ENCODE measurements at regions not wholly inside any gene's neighbourhood (a gene's known extent, or its start where the extent isn't known, plus 50 kb on each side); places are given as distances from the start of the nearest gene placed in this dataset.

GRCh38 chr21:35940074-35940927, 120.0 kb downstream of the SETD4 start:
- no peak for DNase-seq (ENCODE audit: low spot score in 2 of 2)
- Histone ChIP-seq H3K4me3 (no peak overlapping the region), H3K27ac (no peak overlapping the region), H3K9me3 (no peaks in the 10 kb centered on the region), H3K4me1 (peaks cover 3% of the 10 kb centered on the region), H3K36me3 (no peaks in the 10 kb centered on the region), H3K27me3 (no peaks in the 10 kb centered on the region)
- WGBS: 26% methylated on average over 11 of the region's 11 CpGs
- TF ChIP-seq CTCF (IDR thresholded peaks at IDR 0.05): peak; percentile 9 to 43
- no peak for TF ChIP-seq POLR2AphosphoS5 (IDR thresholded peaks at IDR 0.05)
- no peak for TF ChIP-seq EP300 (IDR thresholded peaks at IDR 0.05)
- no peak for TF ChIP-seq POLR2A (IDR thresholded peaks at IDR 0.05)

GRCh38 chr21:35938446-35938845, 121.9 kb downstream of the SETD4 start:
- Histone ChIP-seq H3K27ac (no peak overlapping the region), H3K27me3 (no peaks in the 10 kb centered on the region), H3K4me1 (peaks cover 3% of the 10 kb centered on the region), H3K9me3 (no peaks in the 10 kb centered on the region), H3K36me3 (no peaks in the 10 kb centered on the region), H3K4me3 (no peak overlapping the region)
- no peak for DNase-seq (ENCODE audit: low spot score in 2 of 2)
- TF ChIP-seq CTCF (IDR thresholded peaks at IDR 0.05) (no peak), POLR2AphosphoS5 (IDR thresholded peaks at IDR 0.05) (no peak), EP300 (IDR thresholded peaks at IDR 0.05) (no peak), POLR2A (IDR thresholded peaks at IDR 0.05) (no peak)
- WGBS: 88% methylated on average over 2 of the region's 2 CpGs

- DNase-seq (ENCODE audit: low spot score in 2 of 2): peak in 1 of 2 donors; percentile 87
- TF ChIP-seq POLR2A (IDR thresholded peaks at IDR 0.05): no peak
- no peak for TF ChIP-seq EP300 (IDR thresholded peaks at IDR 0.05)
- no peak for TF ChIP-seq POLR2AphosphoS5 (IDR thresholded peaks at IDR 0.05)
- TF ChIP-seq CTCF (IDR thresholded peaks at IDR 0.05): no peak
- H3K36me3 ChIP-seq: no peaks in the 10 kb centered on the region
- no peaks in the 10 kb centered on the region for H3K9me3 ChIP-seq
- peaks cover 7% of the 10 kb centered on the region for H3K4me1 ChIP-seq
- peak overlapping the region; percentile 30 for H3K27ac ChIP-seq
- H3K4me3 ChIP-seq: no peak overlapping the region
- H3K27me3 ChIP-seq: no peaks in the 10 kb centered on the region
- WGBS: 14% methylated on average over 3 of the region's 3 CpGs
These were observed 126.9 kb downstream of the SETD4 start for GRCh38 chr21:35933466-35933865.

GRCh38 chr21:35932232-35932911, 128.0 kb downstream of the SETD4 start:
- Histone ChIP-seq H3K9me3 (no peaks in the 10 kb centered on the region), H3K27ac (peak overlapping the region; percentile 67), H3K27me3 (no peaks in the 10 kb centered on the region), H3K4me3 (no peak overlapping the region), H3K36me3 (no peaks in the 10 kb centered on the region), H3K4me1 (peaks cover 7% of the 10 kb centered on the region)
- DNase-seq (ENCODE audit: low spot score in 2 of 2): no peak
- TF ChIP-seq CTCF (IDR thresholded peaks at IDR 0.05): no peak
- TF ChIP-seq EP300 (IDR thresholded peaks at IDR 0.05): no peak
- peak in 2 of 3 donors; percentile 15 to 57 for TF ChIP-seq POLR2AphosphoS5 (IDR thresholded peaks at IDR 0.05)
- no peak for TF ChIP-seq POLR2A (IDR thresholded peaks at IDR 0.05)
- 27% methylated on average over 11 of the region's 11 CpGs for WGBS

- no peaks in the 10 kb centered on the region for H3K27me3 ChIP-seq
- DNase-seq (ENCODE audit: low spot score in 2 of 2): no peak
These were observed 130.4 kb downstream of the SETD4 start for GRCh38 chr21:35929901-35930300.

More at GRCh38 chr21:35929901-35930300, 130.4 kb downstream of the SETD4 start:
- H3K4me1 ChIP-seq: peaks cover 15% of the 10 kb centered on the region
- H3K9me3 ChIP-seq: no peaks in the 10 kb centered on the region
- no peak for TF ChIP-seq CTCF (IDR thresholded peaks at IDR 0.05)
- TF ChIP-seq POLR2AphosphoS5 (IDR thresholded peaks at IDR 0.05): no peak
- no peak for TF ChIP-seq EP300 (IDR thresholded peaks at IDR 0.05)
- no peak for TF ChIP-seq POLR2A (IDR thresholded peaks at IDR 0.05)
- H3K36me3 ChIP-seq: no peaks in the 10 kb centered on the region
- 63% methylated on average over 6 of the region's 6 CpGs for WGBS
- no peak overlapping the region for H3K27ac ChIP-seq
- H3K4me3 ChIP-seq: no peak overlapping the region

Data from suprapubic skin (tissue), 4 donors.